ENCODE measurements at regions not wholly inside any gene's neighbourhood (a gene's known extent, or its start where the extent isn't known, plus 50 kb on each side); places are given as distances from the start of the nearest gene placed in this dataset.

GRCh38 chr12:123040106-123040505 is 59.6 kb downstream of the ARL6IP4 start:
- no peak for DNase-seq

- no peak for DNase-seq
Observed at GRCh38 chr12:123038966-123039365, 58.5 kb downstream of the ARL6IP4 start.

- DNase-seq = no peak
Observed at GRCh38 chr12:123038486-123038885, 58.0 kb downstream of the ARL6IP4 start.

- no peak for DNase-seq
Observed at GRCh38 chr12:123037791-123038190, 57.3 kb downstream of the ARL6IP4 start.

- no peak for DNase-seq
Observed at GRCh38 chr12:123036466-123037285, 56.2 kb downstream of the ARL6IP4 start.

- no peak for DNase-seq
Observed at GRCh38 chr12:123035841-123036240, 55.4 kb downstream of the ARL6IP4 start.

GRCh38 chr12:123034865-123035264 is 54.4 kb downstream of the ARL6IP4 start:
- peak; percentile 77 for DNase-seq

- no peak for DNase-seq
Observed at GRCh38 chr12:123034022-123034541, 53.6 kb downstream of the ARL6IP4 start.

- no peak for DNase-seq
Observed at GRCh38 chr12:123033392-123034021, 53.0 kb downstream of the ARL6IP4 start.

- DNase-seq = no peak
Observed at GRCh38 chr12:123032736-123033391, 52.4 kb downstream of the ARL6IP4 start.

Measured in fibroblast of skin of right quadriceps (primary cell).